Activated CD8-positive, alpha-beta T cell treated with anti-CD3 and anti-CD28 coated beads, Interleukin-2, amount 10 ng/mL, durations not matched to agents 7 days and 5 days (primary cell): ENCODE measurements at regions not wholly inside any gene's neighbourhood (a gene's known extent, or its start where the extent isn't known, plus 50 kb on each side); places are given as distances from the start of the nearest gene placed in this dataset.

Experiments used
- ATAC-seq: fragments of 150-1000 bp; cut with Tn5 transposase; one replicate; pipeline ENCODE4 v1.10.0; 2021; ENCODE audit warnings: moderate library complexity
- CTCF ChIA-PET: fragments of 350-600 bp; sonication (Branson Sonifier 250); formaldehyde crosslinking; loops from one replicate; lab custom pipeline; 2021; ENCODE audit warnings: antibody characterized with exemption; lab: Charles Lee
- POLR2A ChIA-PET: fragments of 350-600 bp; sonication (Branson Sonifier 250); formaldehyde crosslinking; loops from one replicate; lab custom pipeline; 2021; ENCODE audit warnings: antibody characterized with exemption; lab: Charles Lee
- DNase-seq: peaks from one replicate; pipeline ENCODE4 v3.0.0-alpha.2; 2020
- H3K27ac Mint-ChIP-seq: one replicate; pipeline ENCODE4 v1.8.0; 2021; ENCODE audit warnings: mild to moderate bottlenecking, mixed read lengths
- H3K27me3 Mint-ChIP-seq: one replicate; pipeline ENCODE4 v1.8.0; 2021; ENCODE audit warnings: low read depth, mixed read lengths
- H3K36me3 Mint-ChIP-seq: one replicate; pipeline ENCODE4 v1.8.0; 2021; ENCODE audit warnings: low read depth, mixed read lengths
- H3K4me1 Mint-ChIP-seq: one replicate; pipeline ENCODE4 v1.8.0; 2021; ENCODE audit warnings: low read depth, mixed read lengths
- H3K4me3 Mint-ChIP-seq: one replicate; pipeline ENCODE4 v1.8.0; 2021; ENCODE audit warnings: mild to moderate bottlenecking, mixed read lengths
- H3K9me3 Mint-ChIP-seq: one replicate; pipeline ENCODE4 v1.8.0; 2022; ENCODE audit warnings: mixed read lengths; ENCODE audit not compliant: insufficient read depth

DNA sequence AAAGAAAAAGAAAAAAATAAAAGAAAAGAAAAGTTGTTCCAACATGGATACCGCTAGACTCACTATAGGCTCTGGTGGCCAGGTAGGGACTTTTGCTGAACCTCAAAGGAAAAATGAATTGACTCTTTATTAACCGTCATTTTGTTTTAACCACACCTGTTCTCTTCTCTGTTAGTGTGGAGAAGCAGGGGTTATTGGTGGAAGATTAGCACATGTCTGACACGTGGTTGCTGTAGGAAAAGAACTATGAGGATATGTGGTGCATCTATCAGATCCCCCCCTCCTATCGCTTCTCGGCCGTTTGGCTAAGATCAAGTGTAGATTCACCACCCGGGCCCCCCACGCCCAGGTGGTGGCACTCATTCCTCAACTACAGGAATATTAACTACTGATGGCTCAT is 212.4 kb upstream of the ZNF184 start:
- H3K36me3 Mint-ChIP-seq, result peaks cover 10% of the 10 kb centered on the region
- CTCF ChIA-PET, result no interaction called here
- peaks cover 34% of the 10 kb centered on the region for H3K4me1 Mint-ChIP-seq
- ATAC-seq (no peak), DNase-seq (no peak)
- H3K27me3 Mint-ChIP-seq, result peaks cover 26% of the 10 kb centered on the region
- POLR2A ChIA-PET, result no interaction called here
- H3K27ac Mint-ChIP-seq, result no peak overlapping the region
- H3K9me3 Mint-ChIP-seq, result no peaks in the 10 kb centered on the region
- H3K4me3 Mint-ChIP-seq, result no peak overlapping the region

DNA sequence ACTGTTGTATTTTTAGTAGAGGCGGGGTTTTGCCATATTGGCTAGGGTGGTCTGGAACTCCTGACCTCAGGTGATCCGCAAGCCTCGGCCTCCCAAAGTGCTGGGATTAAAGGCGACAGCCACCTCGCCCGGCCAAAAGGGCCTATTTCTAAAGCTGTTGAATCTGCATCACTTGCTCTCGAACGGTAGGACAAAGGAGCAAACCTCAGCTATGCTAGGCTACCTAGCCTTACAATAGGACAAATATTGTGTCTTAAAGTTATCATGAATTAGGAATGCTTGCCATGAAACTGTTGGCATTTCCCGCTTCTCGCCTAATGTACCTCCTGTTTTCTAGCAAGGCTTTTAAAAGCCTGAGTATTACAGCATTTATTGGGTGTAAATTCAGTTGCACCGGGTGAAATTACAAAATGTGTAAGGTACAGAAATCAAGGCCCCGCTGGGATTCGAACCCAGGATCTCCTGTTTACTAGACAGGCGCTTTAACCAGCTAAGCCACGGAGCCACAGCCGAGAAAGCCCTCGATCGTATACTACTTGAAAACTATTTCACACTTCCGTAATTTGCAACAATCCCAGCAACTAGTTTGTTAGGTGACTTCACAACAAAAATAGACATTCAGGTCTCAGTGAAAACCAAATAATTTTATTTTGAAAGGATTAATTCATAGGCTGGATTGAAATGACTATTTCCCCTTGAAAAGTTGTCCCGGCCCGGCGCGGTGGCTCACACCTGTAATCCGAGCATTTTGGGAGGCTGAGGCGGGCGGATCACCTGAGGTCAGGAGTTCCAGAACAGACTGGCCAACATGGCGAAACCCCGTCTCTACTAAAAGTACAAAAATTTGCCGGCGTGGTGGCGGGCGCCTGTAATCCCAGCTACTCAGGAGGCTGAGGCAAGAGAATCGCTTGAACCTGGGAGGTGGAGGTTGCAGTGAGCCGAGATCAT is 211.6 kb upstream of the ZNF184 start:
- peak; percentile 74 for DNase-seq
- peaks cover 41% of the 10 kb centered on the region for H3K4me1 Mint-ChIP-seq
- H3K27ac Mint-ChIP-seq, result peak overlapping the region; percentile 61
- H3K36me3 Mint-ChIP-seq, result peaks cover 13% of the 10 kb centered on the region
- CTCF ChIA-PET, result interaction anchor here (0.9 kb wide), 1 partner anchor 68 kb away, joined by 3 read pairs; no protein-coding TSS in a partner anchor
- POLR2A ChIA-PET, result no interaction called here
- H3K27me3 Mint-ChIP-seq, result peaks cover 33% of the 10 kb centered on the region
- H3K4me3 Mint-ChIP-seq, result peak overlapping the region; percentile 15
- H3K9me3 Mint-ChIP-seq, result peaks cover 6% of the 10 kb centered on the region
- peak; percentile 12 for ATAC-seq

DNA sequence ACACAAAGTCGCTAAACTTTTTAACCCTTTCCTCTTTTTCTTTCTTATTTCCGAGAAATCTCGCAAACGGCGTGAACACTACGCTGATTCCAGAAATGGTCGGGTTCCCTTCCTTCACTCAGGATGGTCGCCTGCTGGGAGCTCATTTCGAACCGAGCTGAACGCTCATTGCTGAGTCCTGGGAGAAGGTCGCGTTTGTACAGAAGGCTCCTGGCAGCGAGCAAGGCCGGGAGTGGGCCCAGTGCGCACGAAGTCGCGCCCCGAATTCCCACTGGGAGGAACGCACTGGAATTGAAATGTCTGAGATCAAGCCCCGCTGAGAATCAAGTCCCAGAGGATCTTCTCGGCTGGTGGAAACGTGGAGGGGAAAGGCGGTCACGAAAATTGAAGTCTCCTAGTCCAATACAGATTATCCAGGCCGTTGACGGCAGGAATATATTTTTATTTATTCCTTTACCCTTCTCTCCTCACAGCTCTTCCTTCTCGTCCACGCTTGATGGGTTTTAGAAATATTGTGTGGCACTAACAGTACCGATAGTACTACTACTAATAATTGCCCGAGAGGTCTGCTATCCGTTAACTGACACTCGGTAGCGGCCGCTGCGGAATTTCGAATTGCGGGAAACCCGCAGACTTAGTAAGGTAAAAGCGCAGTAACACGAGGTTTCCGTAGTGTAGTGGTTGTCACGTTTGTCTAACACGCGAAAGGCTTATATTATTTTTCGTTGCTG is 207.2 kb upstream of the ZNF184 start:
- H3K27ac Mint-ChIP-seq, result peak overlapping the region; percentile 57
- POLR2A ChIA-PET, result interaction anchor here (0.7 to 0.9 kb wide), 2 partner anchors 10 to 533 kb away, joined by 3 to 4 read pairs; a partner anchor contains a TSS
- peaks cover 10% of the 10 kb centered on the region for H3K36me3 Mint-ChIP-seq
- CTCF ChIA-PET, result no interaction called here
- H3K4me1 Mint-ChIP-seq, result peaks cover 21% of the 10 kb centered on the region
- H3K27me3 Mint-ChIP-seq, result peaks cover 52% of the 10 kb centered on the region
- H3K4me3 Mint-ChIP-seq, result peak overlapping the region; percentile 61
- peaks cover 6% of the 10 kb centered on the region for H3K9me3 Mint-ChIP-seq
- ATAC-seq (no peak), DNase-seq (no peak)

DNA sequence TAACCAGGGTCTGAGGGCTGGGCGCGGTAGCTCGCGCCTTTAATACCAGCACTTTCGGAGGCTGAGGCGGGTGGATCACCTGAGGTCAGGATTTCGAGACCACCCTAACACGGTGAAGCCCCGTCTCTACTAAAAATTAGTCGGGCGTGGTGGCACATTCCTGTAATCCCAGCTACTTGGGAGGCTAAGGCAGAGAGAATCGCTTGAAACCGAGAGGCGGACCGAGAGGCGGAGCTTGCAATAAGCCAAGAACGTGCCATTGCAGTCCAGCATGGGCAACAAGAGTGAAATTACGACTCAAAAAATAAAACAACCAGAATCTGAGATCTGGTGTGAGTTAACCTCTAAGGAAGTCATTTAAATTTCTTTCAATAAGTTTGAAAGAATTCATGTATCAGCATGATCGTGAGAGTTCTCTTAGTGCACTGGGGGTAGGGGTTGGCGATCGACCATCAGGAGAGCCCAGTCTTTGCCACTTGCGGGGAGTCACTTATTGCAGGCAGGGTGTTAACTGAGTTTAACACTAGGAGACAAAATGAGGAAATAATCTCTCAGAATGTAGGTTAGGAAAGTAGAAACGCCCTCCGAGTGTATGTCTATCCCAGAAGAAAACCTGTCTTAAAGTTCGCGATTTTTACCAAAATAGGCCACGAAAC is 206.5 kb upstream of the ZNF184 start:
- Mint-ChIP-seq H3K4me3 (peak overlapping the region; percentile 61), H3K27ac (peak overlapping the region; percentile 37), H3K4me1 (peaks cover 19% of the 10 kb centered on the region), H3K9me3 (peaks cover 6% of the 10 kb centered on the region), H3K36me3 (peaks cover 10% of the 10 kb centered on the region), H3K27me3 (peaks cover 52% of the 10 kb centered on the region)
- ATAC-seq, result no peak
- POLR2A ChIA-PET, result interaction anchor here (0.7 kb wide), 1 partner anchor 9 kb away, joined by 4 read pairs; no protein-coding TSS in a partner anchor
- CTCF ChIA-PET, result interaction anchor here (2.1 kb wide), 1 partner anchor 73 kb away, joined by 8 read pairs; no protein-coding TSS in a partner anchor
- no peak for DNase-seq

DNA sequence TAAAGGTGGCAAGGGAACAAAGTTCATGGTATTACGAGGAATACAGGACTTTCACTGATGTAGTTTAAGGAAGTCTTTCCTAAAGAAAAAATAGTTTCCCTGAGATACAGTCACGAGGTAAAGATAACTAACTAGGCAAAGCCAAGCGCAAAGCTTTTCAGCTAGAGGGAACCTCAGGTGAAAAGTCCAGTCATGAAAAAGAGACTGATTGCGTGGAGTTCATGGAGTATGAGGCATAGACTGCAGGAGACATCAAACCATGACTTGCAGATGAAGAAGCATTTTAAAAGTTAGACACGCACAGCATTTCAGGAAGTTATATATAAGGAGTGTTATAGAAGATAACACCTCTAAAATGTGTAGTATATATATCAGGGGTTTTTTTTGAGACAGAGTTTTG is 205.6 kb upstream of the ZNF184 start:
- H3K4me3 Mint-ChIP-seq, result no peak overlapping the region
- peaks cover 6% of the 10 kb centered on the region for H3K9me3 Mint-ChIP-seq
- peaks cover 20% of the 10 kb centered on the region for H3K4me1 Mint-ChIP-seq
- peaks cover 60% of the 10 kb centered on the region for H3K27me3 Mint-ChIP-seq
- no peak for ATAC-seq
- CTCF ChIA-PET, result interaction anchor here (0.8 to 2.1 kb wide), 2 partner anchors 74 to 366 kb away, joined by 3 to 8 read pairs; partner anchors contain the start of gene POM121L2
- no peak overlapping the region for H3K27ac Mint-ChIP-seq
- POLR2A ChIA-PET, result interaction anchor here (1.2 kb wide), 1 partner anchor 9 kb away, joined by 5 read pairs; no protein-coding TSS in a partner anchor
- no peak for DNase-seq
- H3K36me3 Mint-ChIP-seq, result peaks cover 10% of the 10 kb centered on the region

DNA sequence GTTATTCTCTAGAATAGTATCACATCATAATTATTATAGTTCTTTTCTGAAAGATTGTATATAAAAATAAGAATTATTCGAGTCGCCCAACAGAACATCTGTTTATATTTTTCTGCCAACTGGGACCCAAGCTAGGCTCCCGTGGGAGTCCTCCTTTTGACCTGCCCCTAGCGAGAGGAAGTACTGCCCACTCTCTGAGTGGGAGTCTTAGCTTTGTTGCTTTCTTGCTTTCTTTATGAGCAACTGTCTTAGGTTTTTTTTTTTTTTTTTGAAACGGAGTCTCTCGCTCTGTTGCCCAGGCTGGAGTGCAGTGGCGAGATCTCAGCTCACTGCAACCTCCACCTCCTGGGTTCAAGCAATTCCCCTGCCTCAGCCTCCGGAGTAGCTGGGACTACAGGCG is 202.0 kb upstream of the ZNF184 start:
- Mint-ChIP-seq H3K27ac (no peak overlapping the region), H3K9me3 (peaks cover 3% of the 10 kb centered on the region), H3K36me3 (peaks cover 4% of the 10 kb centered on the region), H3K4me1 (peaks cover 32% of the 10 kb centered on the region), H3K27me3 (peaks cover 55% of the 10 kb centered on the region), H3K4me3 (no peak overlapping the region)
- ChIA-PET CTCF (no interaction called here), POLR2A (no interaction called here)
- DNase-seq (no peak), ATAC-seq (no peak)

DNA sequence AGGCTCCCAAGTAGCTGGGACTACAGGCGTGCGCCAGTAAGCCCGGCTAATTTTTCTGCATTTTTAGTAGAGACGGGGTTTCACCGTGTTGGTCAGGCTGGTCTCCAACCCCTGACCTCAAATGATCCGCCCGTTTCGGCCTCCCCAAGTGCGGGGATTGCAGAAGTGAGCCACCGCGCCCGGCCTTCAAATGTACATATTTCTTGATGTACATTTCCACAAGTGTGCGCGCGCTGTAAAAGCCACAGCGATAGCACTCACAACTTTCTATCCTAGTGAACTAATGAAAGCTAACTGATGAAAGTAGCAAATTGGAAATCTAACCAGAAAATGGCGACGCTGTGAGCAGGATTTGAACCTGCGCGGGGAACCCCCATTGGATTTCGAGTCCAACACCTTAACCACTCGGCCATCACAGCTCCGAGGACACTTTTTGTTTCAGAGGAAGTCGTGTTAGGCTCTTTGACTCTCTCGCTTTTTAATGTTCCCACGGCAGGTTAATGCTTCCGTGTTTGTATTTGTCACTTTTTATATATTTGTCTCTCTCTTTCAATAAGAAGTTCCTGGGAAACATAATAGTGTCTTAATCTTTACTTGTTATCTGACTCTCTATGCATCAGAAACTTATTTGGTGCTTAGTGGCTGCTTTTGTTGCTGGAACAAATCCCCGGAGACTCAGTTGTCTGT is 199.4 kb upstream of the ZNF184 start:
- Mint-ChIP-seq H3K27me3 (peaks cover 56% of the 10 kb centered on the region), H3K4me1 (peaks cover 53% of the 10 kb centered on the region), H3K36me3 (peaks cover 2% of the 10 kb centered on the region), H3K4me3 (peak overlapping the region; percentile 46), H3K9me3 (no peaks in the 10 kb centered on the region), H3K27ac (peak overlapping the region; percentile 12)
- DNase-seq (peak; percentile 72), ATAC-seq (peak; percentile 62)
- CTCF ChIA-PET, result interaction anchor here (0.9 to 3.8 kb wide), 4 partner anchors 10 to 81 kb away, joined by 3 to 17 read pairs (median 4); no protein-coding TSS in a partner anchor
- POLR2A ChIA-PET, result interaction anchor here (0.7 kb wide), 2 partner anchors 11 to 527 kb away, joined by 3 read pairs; no protein-coding TSS in a partner anchor

DNA sequence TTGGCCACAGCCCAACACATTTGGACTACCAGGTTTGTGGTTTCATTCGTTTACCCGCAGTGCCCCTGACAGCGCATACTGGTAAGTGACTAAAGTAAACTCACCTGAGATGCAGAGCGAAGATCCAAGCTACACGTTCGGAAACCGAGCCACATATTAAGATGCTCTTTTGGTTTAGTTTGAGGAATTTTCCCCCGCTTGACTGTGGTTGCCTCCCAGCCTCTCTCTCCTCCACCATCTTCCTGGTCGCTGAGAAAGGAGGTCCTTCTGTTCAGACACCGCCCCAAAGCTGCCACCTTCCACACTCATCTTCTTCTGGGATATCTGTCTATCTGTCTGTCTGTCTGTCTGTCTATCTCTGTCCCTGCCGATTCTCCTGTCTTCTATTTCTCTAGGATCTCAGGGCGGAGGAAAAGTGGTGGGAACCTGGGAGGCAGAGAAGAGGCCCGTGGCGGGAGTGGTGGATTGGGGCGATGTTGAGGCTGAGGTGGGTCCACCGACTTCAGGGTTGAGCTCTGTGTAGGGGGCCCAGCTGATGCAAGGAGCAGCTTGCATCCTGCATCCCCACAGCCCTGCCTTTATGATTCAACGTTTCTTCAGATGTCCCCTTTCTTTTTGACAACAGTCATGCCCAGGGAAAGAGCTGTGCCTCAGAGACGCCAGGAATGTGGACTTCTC is 196.9 kb upstream of the ZNF184 start:
- peak; percentile 34 for DNase-seq
- CTCF ChIA-PET, result interaction anchor here (0.7 to 3.8 kb wide), 7 partner anchors 18 to 509 kb away, joined by 3 to 17 read pairs (median 5); partner anchors contain the start of gene POM121L2
- Mint-ChIP-seq H3K27me3 (peaks cover 59% of the 10 kb centered on the region), H3K9me3 (no peaks in the 10 kb centered on the region), H3K4me1 (peaks cover 61% of the 10 kb centered on the region), H3K4me3 (peak overlapping the region; percentile 56), H3K36me3 (peaks cover 2% of the 10 kb centered on the region), H3K27ac (no peak overlapping the region)
- no peak for ATAC-seq
- POLR2A ChIA-PET, result interaction anchor here (1.2 kb wide), 1 partner anchor 10 kb away, joined by 4 read pairs; no protein-coding TSS in a partner anchor

DNA sequence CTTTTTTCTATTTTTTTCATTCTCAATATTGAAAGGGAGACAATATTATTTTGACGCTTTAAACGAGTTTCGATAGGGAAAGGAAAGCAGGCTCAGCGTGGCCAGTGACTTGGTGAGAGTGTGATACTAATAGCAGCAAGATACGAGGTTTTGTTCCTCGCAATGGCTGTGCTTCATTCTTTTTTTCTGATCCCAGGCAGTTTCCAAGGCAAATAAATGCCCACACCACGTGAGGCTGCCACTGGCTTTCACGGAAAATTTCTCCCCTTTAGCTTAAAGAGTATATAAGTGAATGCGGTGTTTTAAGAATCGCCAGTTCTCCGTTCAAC is 196.4 kb upstream of the ZNF184 start:
- H3K27ac Mint-ChIP-seq, result no peak overlapping the region
- ChIA-PET CTCF (interaction anchor here (1.4 to 3.8 kb wide), 7 partner anchors 18 to 508 kb away, joined by 3 to 17 read pairs (median 5); partner anchors contain the start of gene POM121L2), POLR2A (no interaction called here)
- H3K27me3 Mint-ChIP-seq, result peaks cover 57% of the 10 kb centered on the region
- peaks cover 2% of the 10 kb centered on the region for H3K36me3 Mint-ChIP-seq
- H3K9me3 Mint-ChIP-seq, result no peaks in the 10 kb centered on the region
- ATAC-seq, result no peak
- no peak for DNase-seq
- H3K4me1 Mint-ChIP-seq, result peaks cover 61% of the 10 kb centered on the region
- peak overlapping the region; percentile 56 for H3K4me3 Mint-ChIP-seq
